K562 (cell line): ENCODE measurements at regions not wholly inside any gene's neighbourhood (a gene's known extent, or its start where the extent isn't known, plus 50 kb on each side); places are given as distances from the start of the nearest gene placed in this dataset.

ENCODE experiments used
- POLR2AphosphoS2 ChIP-seq: IDR thresholded peaks from 2 replicates; pipeline ENCODE4 v1.6.1; 2012; ENCODE audit warnings: low read length, improper control_type of control experiment
- RB1 ChIP-seq: fragments of 450-650 bp; IDR thresholded peaks from 2 replicates; pipeline ENCODE4 v1.6.1; 2017; ENCODE audit warnings: low read depth, mild to moderate bottlenecking

GRCh38 chr5:124912638-124913328, 166.3 kb upstream of the ZNF608 start:
- TF ChIP-seq RB1 (no peak), POLR2AphosphoS2 (no peak)
